NCI-H524 treated with DMSO at 0.1 percent for 48 hours (cell line): ENCODE measurements at regions not wholly inside any gene's neighbourhood (a gene's known extent, or its start where the extent isn't known, plus 50 kb on each side); places are given as distances from the start of the nearest gene placed in this dataset.

Experiments used
- DNase-seq: peaks from one replicate; lab custom pipeline; 2025; lab: John Stamatoyannopoulos, UW

- no peak for DNase-seq
These were observed 710.5 kb downstream of the TLR4 start for GRCh38 chr9:118414676-118415075.

GRCh38 chr9:118418887-118419565 is 714.8 kb downstream of the TLR4 start:
- DNase-seq = no peak

- DNase-seq = no peak
These were observed 715.5 kb downstream of the TLR4 start for GRCh38 chr9:118419676-118420075.

- no peak for DNase-seq
These were observed 718.3 kb downstream of the TLR4 start for GRCh38 chr9:118422508-118422907.

- DNase-seq = no peak
These were observed 718.8 kb downstream of the TLR4 start for GRCh38 chr9:118423021-118423420.

- no peak for DNase-seq
These were observed 719.5 kb downstream of the TLR4 start for GRCh38 chr9:118423721-118424120.

- no peak for DNase-seq
These were observed 722.6 kb downstream of the TLR4 start for GRCh38 chr9:118426772-118427171.

- no peak for DNase-seq
These were observed 734.6 kb downstream of the TLR4 start for GRCh38 chr9:118438810-118439209.

- DNase-seq = no peak
These were observed 735.2 kb downstream of the TLR4 start for GRCh38 chr9:118439441-118439840.

GRCh38 chr9:118444403-118444802 is 740.2 kb downstream of the TLR4 start:
- DNase-seq = no peak

- no peak for DNase-seq
These were observed 742.9 kb downstream of the TLR4 start for GRCh38 chr9:118446943-118447639.

GRCh38 chr9:118449554-118449953 is 745.4 kb downstream of the TLR4 start:
- DNase-seq = no peak

GRCh38 chr9:118455259-118455658 is 751.1 kb downstream of the TLR4 start:
- DNase-seq = no peak

- no peak for DNase-seq
These were observed 751.6 kb downstream of the TLR4 start for GRCh38 chr9:118455788-118456187.

GRCh38 chr9:118457171-118458000 is 753.2 kb downstream of the TLR4 start:
- no peak for DNase-seq

- DNase-seq = no peak
These were observed 755.7 kb downstream of the TLR4 start for GRCh38 chr9:118459913-118460312.

- no peak for DNase-seq
These were observed 759.2 kb downstream of the TLR4 start for GRCh38 chr9:118463419-118463818.

- no peak for DNase-seq
These were observed 769.3 kb downstream of the TLR4 start for GRCh38 chr9:118473521-118473920.

GRCh38 chr9:118478752-118479151 is 774.5 kb downstream of the TLR4 start:
- DNase-seq = no peak

- no peak for DNase-seq
These were observed 778.1 kb downstream of the TLR4 start for GRCh38 chr9:118482306-118482705.

GRCh38 chr9:118483677-118484076 is 779.5 kb downstream of the TLR4 start:
- no peak for DNase-seq

- no peak for DNase-seq
These were observed 799.0 kb downstream of the TLR4 start for GRCh38 chr9:118503236-118503635.

- no peak for DNase-seq
These were observed 806.5 kb downstream of the TLR4 start for GRCh38 chr9:118510711-118511110.
